CD4-positive, alpha-beta T cell (primary cell): ENCODE measurements at regions not wholly inside any gene's neighbourhood (a gene's known extent, or its start where the extent isn't known, plus 50 kb on each side); places are given as distances from the start of the nearest gene placed in this dataset.
"Not testable (repeated sequence)": the region's sequence is repeated elsewhere in the genome, so short reads cannot be mapped to it uniquely, and the experiment has no call there.

ENCODE experiments used
- ATAC-seq: fragments of 200-7000 bp; cut with Tn5 transposase; one replicate; pipeline ENCODE4 v1.10.0; 2022; ENCODE audit warnings: mild to moderate bottlenecking; ENCODE audit not compliant: poor library complexity
- CTCF ChIA-PET: fragments of 350-600 bp; sonication (Branson Sonifier 250); formaldehyde crosslinking; loops from one replicate; lab custom pipeline; 2021; ENCODE audit warnings: antibody characterized with exemption, inconsistent platforms; lab: Charles Lee
- POLR2A ChIA-PET: fragments of 350-600 bp; sonication (Branson Sonifier 250); formaldehyde crosslinking; loops from one replicate; lab custom pipeline; 2021; ENCODE audit warnings: antibody characterized with exemption, inconsistent platforms; lab: Charles Lee
- DNase-seq, 14 experiments: peaks; one replicate each; pipeline ENCODE4 v3.0.0-alpha.2; 2013 to 2020; ENCODE audit warnings: mixed read lengths in 2 of 14
- H3K27ac ChIP-seq, 2 donors: one replicate each; pipeline versions ENCODE4 v1.5.1 to v1.7.0; 2013; ENCODE audit warnings: low read length in 2 of 2, low read depth in 1 of 2, mild to moderate bottlenecking in 1 of 2
- H3K27me3 ChIP-seq, 2 experiments: 1 replicate in 1 of 2; 2 replicates in 1 of 2; pipeline versions ENCODE4 v1.6.1 to v1.7.0; 2013; ENCODE audit warnings: low read length in 2 of 2, control low read depth in 1 of 2, mild to moderate bottlenecking in 1 of 2, moderate library complexity in 1 of 2; ENCODE audit not compliant: insufficient read depth in 2 of 2, control insufficient read depth in 1 of 2
- H3K36me3 ChIP-seq: one replicate; pipeline ENCODE4 v1.6.1; 2013; ENCODE audit warnings: low read length, control low read depth; ENCODE audit not compliant: insufficient read depth
- H3K4me1 ChIP-seq: one replicate; pipeline ENCODE4 v1.6.1; 2013; ENCODE audit warnings: low read length, control low read depth; ENCODE audit not compliant: insufficient read depth
- H3K4me3 ChIP-seq: one replicate; pipeline ENCODE4 v1.5.1; 2013; ENCODE audit warnings: mild to moderate bottlenecking, low read length, moderate library complexity
- H3K9me3 ChIP-seq, 2 experiments: 1 replicate in 1 of 2; 2 replicates in 1 of 2; pipeline versions ENCODE4 v1.6.1 to v1.7.0; 2013; ENCODE audit warnings: low read length in 2 of 2, mild to moderate bottlenecking in 2 of 2, control low read depth in 1 of 2, moderate library complexity in 1 of 2; ENCODE audit not compliant: control insufficient read depth in 1 of 2, insufficient read depth in 1 of 2
- H3K27ac Mint-ChIP-seq: one replicate; pipeline ENCODE4 v1.8.0; 2020; ENCODE audit warnings: mixed read lengths
- H3K27me3 Mint-ChIP-seq: one replicate; pipeline ENCODE4 v1.8.0; 2021; ENCODE audit warnings: mixed read lengths
- H3K36me3 Mint-ChIP-seq: one replicate; pipeline ENCODE4 v1.8.0; 2021; ENCODE audit warnings: low read depth, mixed read lengths
- H3K4me1 Mint-ChIP-seq: one replicate; pipeline ENCODE4 v1.8.0; 2021; ENCODE audit warnings: low read depth, mixed read lengths
- H3K4me3 Mint-ChIP-seq: one replicate; pipeline ENCODE4 v1.8.0; 2020; ENCODE audit warnings: mild to moderate bottlenecking, mixed read lengths
- H3K9me3 Mint-ChIP-seq: one replicate; pipeline ENCODE4 v1.8.0; 2020; ENCODE audit warnings: mixed read lengths
- CTCF ChIP-seq: fragments of 200-600 bp; IDR thresholded peaks from one replicate; pipeline ENCODE4 v1.8.0; 2022; ENCODE audit warnings: antibody characterized with exemption, mild to moderate bottlenecking
- intact Hi-C, 2 experiments: fragments of 100-400 bp; cut with DNase I in 1 of 2; cut with micrococcal nuclease in 1 of 2; formaldehyde crosslinking; loops; one replicate each; pipeline versions ENCODE4 v1.15.1 to v1.9.0; 2023 to 2025; cut with DNase I, micrococcal nuclease

GRCh38 chr15:56794553-56795329 is 61.4 kb upstream of the ZNF280D start:
- DNase-seq (no peak), ATAC-seq (no peak)
- intact Hi-C loops = no loop called here
- Histone ChIP-seq H3K4me1 (no peaks in the 10 kb centered on the region), H3K27ac (no peak overlapping the region), H3K9me3 (peaks cover 0 to 6% of the 10 kb centered on the region in 2 experiments), H3K4me3 (no peak overlapping the region), H3K27me3 (no peaks in the 10 kb centered on the region), H3K36me3 (no peaks in the 10 kb centered on the region)
- POLR2A ChIA-PET = no interaction called here
- Mint-ChIP-seq H3K27me3 (no peaks in the 10 kb centered on the region), H3K4me1 (no peaks in the 10 kb centered on the region), H3K4me3 (no peak overlapping the region), H3K27ac (no peak overlapping the region), H3K36me3 (peaks cover 4% of the 10 kb centered on the region), H3K9me3 (peaks cover 11% of the 10 kb centered on the region)
- CTCF ChIA-PET = no interaction called here
- no peak for TF ChIP-seq CTCF

- Mint-ChIP-seq H3K27me3 (no peaks in the 10 kb centered on the region), H3K9me3 (peaks cover 14% of the 10 kb centered on the region), H3K27ac (no peak overlapping the region), H3K4me3 (no peak overlapping the region), H3K4me1 (no peaks in the 10 kb centered on the region), H3K36me3 (peaks cover 4% of the 10 kb centered on the region)
- no peak overlapping the region for H3K4me3 ChIP-seq
- intact Hi-C loops = no loop called here
- no peak for TF ChIP-seq CTCF
- ChIA-PET CTCF (no interaction called here), POLR2A (no interaction called here)
- no peak for ATAC-seq
- no peaks in the 10 kb centered on the region for H3K4me1 ChIP-seq
- H3K36me3 ChIP-seq = no peaks in the 10 kb centered on the region
- peaks cover 0 to 6% of the 10 kb centered on the region in 2 experiments for H3K9me3 ChIP-seq
- H3K27ac ChIP-seq = no peak overlapping the region
- no peak for DNase-seq
- no peaks in the 10 kb centered on the region for H3K27me3 ChIP-seq
These were observed 60.9 kb upstream of the ZNF280D start for GRCh38 chr15:56794165-56794552.

GRCh38 chr15:56792211-56792610 is 58.9 kb upstream of the ZNF280D start:
- H3K27me3 ChIP-seq = no peaks in the 10 kb centered on the region
- ChIA-PET POLR2A (interaction anchor here (0.6 kb wide), 1 partner anchor 447 kb away, joined by 3 read pairs; no protein-coding TSS in a partner anchor), CTCF (no interaction called here)

GRCh38 chr15:56791521-56791920 is 58.2 kb upstream of the ZNF280D start:
- intact Hi-C loops, H3K4me3 Mint-ChIP-seq: not testable (repeated sequence)

More at GRCh38 chr15:56792211-56792610, 58.9 kb upstream of the ZNF280D start:
- Histone ChIP-seq H3K27ac (no peak overlapping the region), H3K9me3 (peaks cover 0 to 6% of the 10 kb centered on the region in 2 experiments), H3K4me1 (no peaks in the 10 kb centered on the region), H3K4me3 (no peak overlapping the region), H3K36me3 (no peaks in the 10 kb centered on the region)
- no peak overlapping the region for H3K4me3 Mint-ChIP-seq
- H3K4me1 Mint-ChIP-seq = no peaks in the 10 kb centered on the region
- no peaks in the 10 kb centered on the region for H3K27me3 Mint-ChIP-seq
- no peak overlapping the region for H3K27ac Mint-ChIP-seq
- DNase-seq (no peak), ATAC-seq (no peak)
- H3K9me3 Mint-ChIP-seq = peaks cover 14% of the 10 kb centered on the region
- no peak for TF ChIP-seq CTCF
- intact Hi-C loops = no loop called here
- H3K36me3 Mint-ChIP-seq = peaks cover 4% of the 10 kb centered on the region

More at GRCh38 chr15:56791521-56791920, 58.2 kb upstream of the ZNF280D start:
- CTCF ChIA-PET, DNase-seq, H3K4me3 ChIP-seq, H3K27ac ChIP-seq, H3K36me3 ChIP-seq, H3K27me3 ChIP-seq, H3K4me1 Mint-ChIP-seq, H3K9me3 ChIP-seq, ATAC-seq, H3K27ac Mint-ChIP-seq, H3K4me1 ChIP-seq, H3K27me3 Mint-ChIP-seq, H3K36me3 Mint-ChIP-seq: not testable (repeated sequence)
- peaks cover 14% of the 10 kb centered on the region for H3K9me3 Mint-ChIP-seq
- POLR2A ChIA-PET = interaction anchor here (1.5 kb wide), 1 partner anchor 11 kb away, joined by 3 read pairs; no protein-coding TSS in a partner anchor
